ENCODE measurements at regions not wholly inside any gene's neighbourhood (a gene's known extent, or its start where the extent isn't known, plus 50 kb on each side); places are given as distances from the start of the nearest gene placed in this dataset.

- peak overlapping the region; percentile 93 to 100 for H3K4me2 ChIP-seq (ENCODE audit: insufficient read depth in 1 of 2, low read depth in 2 of 2, low read length in 2 of 2)
- POLR2A ChIA-PET (ENCODE audit: partially characterized antibody): no interaction called here
- 0 out of 3 replicates have a peak, but pooled peaks of 1 of the 2 experiments have one; percentile 8 for TF ChIP-seq EP300 (IDR thresholded peaks at IDR 0.05; ENCODE audit: borderline replicate concordance in 1 of 2, low read depth in 2 of 2, low read length in 2 of 2)
- TF ChIP-seq HDAC2 (IDR thresholded peaks at IDR 0.05; ENCODE audit: borderline replicate concordance in 1 of 2, low read depth in 2 of 2, low read length in 2 of 2): 0 out of 4 replicates have a peak, but pooled peaks of 1 of the 2 experiments have one; percentile 52
- peak in 2 of 3 experiments; percentile 3 to 9; a peak in 3 of 4 replicates for TF ChIP-seq CTCF (IDR thresholded peaks at IDR 0.05; ENCODE audit: control extremely low read depth in 1 of 3, insufficient read depth in 1 of 3, low read depth in 1 of 3, low read length in 3 of 3)
- TF ChIP-seq HDAC6 (IDR thresholded peaks at IDR 0.05; ENCODE audit: low read depth, low read length): no peak
- TF ChIP-seq TEAD4 (IDR thresholded peaks at IDR 0.05; ENCODE audit: low read depth, low read length): peak; percentile 80
- TF ChIP-seq TAF1 (IDR thresholded peaks at IDR 0.05; ENCODE audit: low read depth, low read length): no peak
- no peak for TF ChIP-seq CEBPB (IDR thresholded peaks at IDR 0.05; ENCODE audit: low read depth, low read length)
- no peak for TF ChIP-seq JUND (IDR thresholded peaks at IDR 0.05; ENCODE audit: low read length)
These were observed 148.2 kb upstream of the GLI2 start for GRCh38 chr2:120587279-120587996.

More at GRCh38 chr2:120587279-120587996, 148.2 kb upstream of the GLI2 start:
- no peak overlapping the region for H3K4ac ChIP-seq (replicated peaks; ENCODE audit: insufficient read length, low read depth, low read length)
- H4K5ac ChIP-seq (ENCODE audit: insufficient read length, low read depth, low read length): peak overlapping the region; percentile 45
- H3K27ac ChIP-seq (ENCODE audit: low read depth, low read length): no peak overlapping the region
- H4K91ac ChIP-seq (replicated peaks; ENCODE audit: insufficient read length, low read length): peak overlapping the region; percentile 96
- H3K79me2 ChIP-seq (ENCODE audit: control insufficient read depth in 1 of 2, insufficient read depth in 2 of 2, low read length in 2 of 2): no peaks in the 10 kb centered on the region
- H2AK5ac ChIP-seq (ENCODE audit: low read depth, low read length): no peak overlapping the region
- peak overlapping the region; percentile 21 for H2BK120ac ChIP-seq (replicated peaks; ENCODE audit: low read depth, low read length)
- H3K4me3 ChIP-seq (ENCODE audit: extremely low read depth in 1 of 4, insufficient read depth in 2 of 4, low read depth in 3 of 4, low read length in 4 of 4): peak overlapping the region; percentile 29 to 61 (median 44)
- no peak overlapping the region for H3K56ac ChIP-seq (replicated peaks; ENCODE audit: insufficient read length, low read depth, low read length)
- H3K79me1 ChIP-seq (ENCODE audit: low read depth, low read length): no peaks in the 10 kb centered on the region
- H2BK12ac ChIP-seq (ENCODE audit: low read depth, low read length): peak overlapping the region; percentile 99; the same call in 1 of the 2 replicates
- H3K9ac ChIP-seq (replicated peaks in 1 of 4; ENCODE audit: extremely low read depth in 1 of 4, low read depth in 3 of 4, low read length in 3 of 4): no peak overlapping the region; a peak in 2 of 7 replicates
- peak overlapping the region; percentile 97 for H3K18ac ChIP-seq (ENCODE audit: extremely low read depth, low read length)
- peak overlapping the region; percentile 88 for H4K8ac ChIP-seq (ENCODE audit: extremely low read depth, insufficient read depth, low read length)
- no peaks in the 10 kb centered on the region for H4K20me1 ChIP-seq (replicated peaks in 1 of 2; ENCODE audit: control insufficient read depth in 1 of 2, insufficient read depth in 2 of 2, low read length in 2 of 2)
- 2% methylated on average over 37 of the region's 68 CpGs; no CpG with 5 or more reads in 1 of the 2 experiments for WGBS, 2 experiments (ENCODE audit: extremely low coverage in 1 of 2, insufficient coverage in 1 of 2, insufficient read length in 1 of 2, insufficient replicate concordance in 2 of 2, low coverage in 1 of 2, low lambda C conversion rate in 2 of 2, missing lambda C conversion rate in 1 of 2)
- peak overlapping the region; percentile 62 for H2BK20ac ChIP-seq (ENCODE audit: low read length)
- no peak for FAIRE-seq
- peaks cover 7 to 56% (median 53%) of the 10 kb centered on the region in 4 experiments for H3K27me3 ChIP-seq (replicated peaks in 1 of 4; ENCODE audit: control insufficient read depth in 3 of 4, extremely low read depth in 1 of 4, insufficient read depth in 3 of 4, low read length in 3 of 4)
- H3K14ac ChIP-seq (ENCODE audit: insufficient read length): no peak overlapping the region
- H2BK15ac ChIP-seq (ENCODE audit: low read length): peak overlapping the region; percentile 92; the same call in 1 of the 2 replicates
- DNase-seq (ENCODE audit: low read depth in 1 of 2, low spot score in 2 of 2): peak in 1 of 2 experiments; percentile 68
- no peaks in the 10 kb centered on the region for H3K36me3 ChIP-seq (ENCODE audit: control insufficient read depth in 2 of 4, insufficient read depth in 4 of 4, low read length in 3 of 4)
- H3K23ac ChIP-seq (ENCODE audit: insufficient read length): no peak overlapping the region
- peak overlapping the region; percentile 91; the same call in 1 of the 2 replicates for H2AFZ ChIP-seq (ENCODE audit: low read length)
- peaks cover 14% of the 10 kb centered on the region; the same call in 1 of the 2 replicates for H3K23me2 ChIP-seq (ENCODE audit: low read depth, low read length)
- CTCF ChIA-PET (ENCODE audit: partially characterized antibody): interaction anchor here (0.7 to 2.3 kb wide), 9 partner anchors 8 to 93 kb away, joined by 3 to 6 read pairs (median 3); no protein-coding TSS in a partner anchor
- peak overlapping the region; percentile 83; the same call in 1 of the 2 replicates for H2BK5ac ChIP-seq (ENCODE audit: low read depth, low read length)
- no peaks in the 10 kb centered on the region for H3K9me3 ChIP-seq (ENCODE audit: insufficient read depth in 2 of 2, low read depth in 1 of 2, low read length in 1 of 2)
- H3K4me1 ChIP-seq (replicated peaks in 1 of 4; ENCODE audit: control insufficient read depth in 3 of 4, insufficient read depth in 4 of 4, low read length in 3 of 4): peaks cover 2 to 25% (median 15%) of the 10 kb centered on the region in 4 experiments
